ENCODE measurements at regions not wholly inside any gene's neighbourhood (a gene's known extent, or its start where the extent isn't known, plus 50 kb on each side); places are given as distances from the start of the nearest gene placed in this dataset.

- DNase-seq: no peak
Observed at GRCh38 chr13:69391756-69392155, 715.9 kb upstream of the ATXN8OS start.

- no peak for DNase-seq
Observed at GRCh38 chr13:69389899-69390298, 717.7 kb upstream of the ATXN8OS start.

- DNase-seq: no peak
Observed at GRCh38 chr13:69373747-69374425, 733.7 kb upstream of the ATXN8OS start.

- no peak for DNase-seq
Observed at GRCh38 chr13:69363360-69363759, 744.3 kb upstream of the ATXN8OS start.

GRCh38 chr13:69331245-69331644 is 776.4 kb upstream of the ATXN8OS start:
- DNase-seq: no peak

GRCh38 chr13:69324090-69324886 is 783.3 kb upstream of the ATXN8OS start:
- no peak for DNase-seq

GRCh38 chr13:69319656-69320055 is 788.0 kb upstream of the ATXN8OS start:
- no peak for DNase-seq

- no peak for DNase-seq
Observed at GRCh38 chr13:69315039-69315438, 792.6 kb upstream of the ATXN8OS start.

GRCh38 chr13:69306766-69307165 is 800.9 kb upstream of the ATXN8OS start:
- DNase-seq: no peak

GRCh38 chr13:69300131-69300530 is 807.5 kb upstream of the ATXN8OS start:
- DNase-seq: no peak

GRCh38 chr13:69296130-69296529 is 811.5 kb upstream of the ATXN8OS start:
- no peak for DNase-seq

GRCh38 chr13:69292789-69293425 is 814.7 kb upstream of the ATXN8OS start:
- no peak for DNase-seq

- no peak for DNase-seq
Observed at GRCh38 chr13:69291292-69291906, 816.2 kb upstream of the ATXN8OS start.

GRCh38 chr13:69288026-69288425 is 819.6 kb upstream of the ATXN8OS start:
- no peak for DNase-seq

- DNase-seq: no peak
Observed at GRCh38 chr13:69287050-69287698, 820.5 kb upstream of the ATXN8OS start.

GRCh38 chr13:69283837-69284236 is 823.8 kb upstream of the ATXN8OS start:
- DNase-seq: no peak

- no peak for DNase-seq
Observed at GRCh38 chr13:69283301-69283700, 824.3 kb upstream of the ATXN8OS start.

- no peak for DNase-seq
Observed at GRCh38 chr13:69280399-69280798, 827.2 kb upstream of the ATXN8OS start.

- no peak for DNase-seq
Observed at GRCh38 chr13:69279213-69279612, 828.4 kb upstream of the ATXN8OS start.

GRCh38 chr13:69274231-69274630 is 833.4 kb upstream of the ATXN8OS start:
- DNase-seq: no peak

GRCh38 chr13:69264362-69265334 is 843.0 kb upstream of the ATXN8OS start:
- DNase-seq: no peak

- DNase-seq: no peak
Observed at GRCh38 chr13:69243366-69243765, 864.3 kb upstream of the ATXN8OS start.

All from NCI-H1105 (cell line).